ENCODE measurements at regions not wholly inside any gene's neighbourhood (a gene's known extent, or its start where the extent isn't known, plus 50 kb on each side); places are given as distances from the start of the nearest gene placed in this dataset.

DNA sequence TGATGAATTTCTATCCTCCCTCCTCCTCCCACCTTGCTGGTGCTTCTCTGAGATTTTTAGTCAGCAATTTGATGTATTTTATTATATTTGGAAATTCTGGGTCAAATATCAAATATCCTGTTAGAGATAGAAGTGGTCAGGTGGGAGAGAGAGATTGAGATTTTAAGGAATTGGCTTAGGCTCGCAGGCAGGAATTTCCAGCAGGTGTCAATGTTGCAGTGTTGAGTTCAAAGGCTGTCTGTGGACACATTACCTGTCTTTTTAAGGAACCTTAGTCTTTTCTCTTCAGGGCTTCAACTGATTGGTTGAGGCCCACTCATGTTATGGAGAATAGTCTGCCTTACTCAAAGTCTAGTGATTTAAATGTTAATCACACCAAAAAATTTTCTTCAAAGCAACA lies 457.3 kb downstream of the FLRT2 start:
- no peak for DNase-seq
- TF ChIP-seq, protein P1, sequence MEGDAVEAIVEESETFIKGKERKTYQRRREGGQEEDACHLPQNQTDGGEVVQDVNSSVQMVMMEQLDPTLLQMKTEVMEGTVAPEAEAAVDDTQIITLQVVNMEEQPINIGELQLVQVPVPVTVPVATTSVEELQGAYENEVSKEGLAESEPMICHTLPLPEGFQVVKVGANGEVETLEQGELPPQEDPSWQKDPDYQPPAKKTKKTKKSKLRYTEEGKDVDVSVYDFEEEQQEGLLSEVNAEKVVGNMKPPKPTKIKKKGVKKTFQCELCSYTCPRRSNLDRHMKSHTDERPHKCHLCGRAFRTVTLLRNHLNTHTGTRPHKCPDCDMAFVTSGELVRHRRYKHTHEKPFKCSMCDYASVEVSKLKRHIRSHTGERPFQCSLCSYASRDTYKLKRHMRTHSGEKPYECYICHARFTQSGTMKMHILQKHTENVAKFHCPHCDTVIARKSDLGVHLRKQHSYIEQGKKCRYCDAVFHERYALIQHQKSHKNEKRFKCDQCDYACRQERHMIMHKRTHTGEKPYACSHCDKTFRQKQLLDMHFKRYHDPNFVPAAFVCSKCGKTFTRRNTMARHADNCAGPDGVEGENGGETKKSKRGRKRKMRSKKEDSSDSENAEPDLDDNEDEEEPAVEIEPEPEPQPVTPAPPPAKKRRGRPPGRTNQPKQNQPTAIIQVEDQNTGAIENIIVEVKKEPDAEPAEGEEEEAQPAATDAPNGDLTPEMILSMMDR (conservative IDR thresholded peaks at IDR 0.05), result no peak
- TF ChIP-seq EZH2 (IDR thresholded peaks at IDR 0.05; ENCODE audit: low read depth), result no peak
- no peaks in the 10 kb centered on the region for H3K9me2 ChIP-seq (ENCODE audit: insufficient read depth)
- H3K4me2 ChIP-seq, result no peak overlapping the region
- ChIA-PET CTCF (no interaction called here), POLR2A (ENCODE audit: unreplicated experiment) (no interaction called here)
- no peaks in the 10 kb centered on the region for H4K20me1 ChIP-seq (ENCODE audit: insufficient read depth)
- H3K36me3 ChIP-seq (ENCODE audit: low read depth), result no peaks in the 10 kb centered on the region
- H3K27me3 ChIP-seq (ENCODE audit: insufficient read depth, low read depth), result no peaks in the 10 kb centered on the region
- H3K9me3 ChIP-seq (ENCODE audit: insufficient read depth, low read depth), result no peaks in the 10 kb centered on the region
- no TSS peak for BruUV-seq (replicated peaks)
- H3K4me3 ChIP-seq, result no peak overlapping the region
- H3K79me2 ChIP-seq (ENCODE audit: low read depth), result no peaks in the 10 kb centered on the region
- no peaks in the 10 kb centered on the region for H3K4me1 ChIP-seq (replicated peaks; ENCODE audit: insufficient read depth)
- no peak overlapping the region for H3K27ac ChIP-seq
- no peaks in the 10 kb centered on the region for H3F3A ChIP-seq (ENCODE audit: insufficient read depth, low read depth)
- no peak overlapping the region for H2AFZ ChIP-seq
- intact Hi-C loops (cut with micrococcal nuclease; ENCODE audit: unreplicated experiment), result no loop called here

DNA sequence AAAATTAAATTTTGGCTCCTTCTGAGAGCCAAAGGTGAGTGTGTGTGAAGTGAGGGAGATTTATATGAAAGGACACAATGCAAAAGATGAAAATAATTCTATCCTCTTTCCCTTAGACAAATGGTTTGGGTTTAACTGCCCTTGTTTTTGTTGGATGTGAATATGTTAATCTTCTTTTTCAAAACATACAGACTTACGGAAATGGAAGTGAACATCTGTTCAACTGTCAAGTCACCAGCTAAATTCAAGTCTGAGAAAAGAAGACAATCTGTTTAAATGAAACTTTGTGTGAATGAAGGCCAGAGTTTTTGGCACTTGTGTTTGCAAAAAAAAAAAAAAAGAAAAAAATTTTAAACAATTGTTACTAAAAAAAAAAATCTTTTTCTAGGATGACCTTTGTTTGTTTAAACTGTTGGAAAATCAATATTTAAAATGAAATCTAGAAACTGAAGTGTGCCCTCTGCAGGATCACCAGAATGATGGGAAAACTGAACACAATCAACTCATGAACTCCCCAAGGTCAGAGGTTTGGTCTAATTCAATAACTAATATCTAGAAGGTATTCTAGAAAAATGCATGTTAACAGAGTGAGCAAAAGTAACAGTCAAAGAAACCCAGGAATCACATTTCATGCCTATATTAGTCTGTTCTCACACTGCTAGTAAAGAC lies 448.8 kb downstream of the FLRT2 start:
- no peak overlapping the region for H2AFZ ChIP-seq
- H3K36me3 ChIP-seq (ENCODE audit: low read depth), result no peaks in the 10 kb centered on the region
- intact Hi-C loops (cut with micrococcal nuclease; ENCODE audit: unreplicated experiment), result no loop called here
- no peaks in the 10 kb centered on the region for H3K79me2 ChIP-seq (ENCODE audit: low read depth)
- H3K27ac ChIP-seq, result no peak overlapping the region
- CTCF ChIA-PET, result no interaction called here
- no peak overlapping the region for H3K4me2 ChIP-seq
- H3K4me3 ChIP-seq, result no peak overlapping the region
- no peaks in the 10 kb centered on the region for H3F3A ChIP-seq (ENCODE audit: insufficient read depth, low read depth)
- no peaks in the 10 kb centered on the region for H3K9me2 ChIP-seq (ENCODE audit: insufficient read depth)
- no peaks in the 10 kb centered on the region for H3K9me3 ChIP-seq (ENCODE audit: insufficient read depth, low read depth)
- POLR2A ChIA-PET (ENCODE audit: unreplicated experiment), result no interaction called here
- H3K27me3 ChIP-seq (ENCODE audit: insufficient read depth, low read depth), result no peaks in the 10 kb centered on the region
- H3K4me1 ChIP-seq (replicated peaks; ENCODE audit: insufficient read depth), result no peaks in the 10 kb centered on the region
- TF ChIP-seq EZH2 (IDR thresholded peaks at IDR 0.05; ENCODE audit: low read depth), result no peak
- TF ChIP-seq, protein P1 (conservative IDR thresholded peaks at IDR 0.05), result no peak
- DNase-seq, result no peak
- no peaks in the 10 kb centered on the region for H4K20me1 ChIP-seq (ENCODE audit: insufficient read depth)
- BruUV-seq (replicated peaks), result no TSS peak

DNA sequence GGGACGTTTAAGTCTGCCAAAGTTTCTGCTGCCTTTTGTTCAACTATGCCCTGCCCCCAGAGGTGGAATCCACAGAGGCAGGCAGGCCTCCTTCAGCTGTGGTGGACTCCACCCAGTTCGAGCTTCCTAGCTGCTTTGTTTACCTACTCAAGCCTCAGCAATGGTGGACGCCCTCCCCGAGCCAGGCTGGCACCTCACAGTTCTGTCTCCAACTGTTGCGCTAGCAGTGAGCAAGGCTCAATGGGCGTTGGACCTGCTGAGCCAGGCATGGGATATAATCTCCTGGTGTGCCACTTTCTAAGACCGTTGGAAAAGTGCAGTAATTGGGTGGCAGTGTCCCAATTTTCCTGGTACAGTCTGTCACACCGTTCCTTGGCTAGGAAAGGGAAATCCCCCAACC lies 444.7 kb downstream of the FLRT2 start:
- Histone ChIP-seq H3K4me2 (no peak overlapping the region), H3K9me3 (ENCODE audit: insufficient read depth, low read depth) (no peaks in the 10 kb centered on the region), H2AFZ (no peak overlapping the region), H3K4me3 (no peak overlapping the region), H3K36me3 (ENCODE audit: low read depth) (no peaks in the 10 kb centered on the region), H3F3A (ENCODE audit: insufficient read depth, low read depth) (no peaks in the 10 kb centered on the region), H3K27ac (no peak overlapping the region), H3K27me3 (ENCODE audit: insufficient read depth, low read depth) (no peaks in the 10 kb centered on the region), H3K4me1 (replicated peaks; ENCODE audit: insufficient read depth) (no peaks in the 10 kb centered on the region), H3K79me2 (ENCODE audit: low read depth) (no peaks in the 10 kb centered on the region), H3K9me2 (ENCODE audit: insufficient read depth) (no peaks in the 10 kb centered on the region), H4K20me1 (ENCODE audit: insufficient read depth) (no peaks in the 10 kb centered on the region)
- no TSS peak for BruUV-seq (replicated peaks)
- no peak for DNase-seq
- ChIA-PET CTCF (no interaction called here), POLR2A (ENCODE audit: unreplicated experiment) (no interaction called here)
- intact Hi-C loops (cut with micrococcal nuclease; ENCODE audit: unreplicated experiment), result no loop called here
- TF ChIP-seq EZH2 (IDR thresholded peaks at IDR 0.05; ENCODE audit: low read depth), result no peak

DNA sequence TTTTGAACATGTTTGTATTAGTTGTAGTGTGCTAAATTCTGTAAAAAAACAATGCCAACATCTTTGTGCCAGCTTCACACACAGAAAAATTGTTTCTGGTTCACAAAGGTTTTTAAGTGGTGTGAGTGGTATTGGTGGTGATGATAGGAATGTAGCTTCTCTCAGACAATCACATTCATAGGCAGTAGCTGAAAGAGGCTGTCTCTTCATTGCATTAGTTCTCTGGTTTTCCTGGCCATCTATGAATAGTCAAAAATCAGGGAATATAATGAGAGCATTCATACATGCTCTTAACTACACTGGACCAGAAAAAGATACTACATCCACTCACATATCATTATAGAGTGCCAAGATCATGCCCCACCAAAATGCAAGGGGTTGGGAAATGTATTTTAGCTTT lies 433.5 kb downstream of the FLRT2 start:
- POLR2A ChIA-PET (ENCODE audit: unreplicated experiment), result no interaction called here

More for the DNA sequence above, 433.5 kb downstream of the FLRT2 start:
- BruUV-seq (replicated peaks), result no TSS peak
- H3K9me3 ChIP-seq (ENCODE audit: insufficient read depth, low read depth), result no peaks in the 10 kb centered on the region
- no peaks in the 10 kb centered on the region for H4K20me1 ChIP-seq (ENCODE audit: insufficient read depth)
- CTCF ChIA-PET, result no interaction called here
- H3F3A ChIP-seq (ENCODE audit: insufficient read depth, low read depth), result no peaks in the 10 kb centered on the region
- no peak overlapping the region for H3K27ac ChIP-seq
- no peak overlapping the region for H2AFZ ChIP-seq
- no peaks in the 10 kb centered on the region for H3K9me2 ChIP-seq (ENCODE audit: insufficient read depth)
- intact Hi-C loops (cut with micrococcal nuclease; ENCODE audit: unreplicated experiment), result no loop called here
- DNase-seq, result no peak
- no peak overlapping the region for H3K4me2 ChIP-seq
- TF ChIP-seq EZH2 (IDR thresholded peaks at IDR 0.05; ENCODE audit: low read depth), result no peak
- TF ChIP-seq, protein P1 (conservative IDR thresholded peaks at IDR 0.05), result no peak
- no peaks in the 10 kb centered on the region for H3K4me1 ChIP-seq (replicated peaks; ENCODE audit: insufficient read depth)
- H3K79me2 ChIP-seq (ENCODE audit: low read depth), result no peaks in the 10 kb centered on the region
- H3K4me3 ChIP-seq, result no peak overlapping the region
- no peaks in the 10 kb centered on the region for H3K36me3 ChIP-seq (ENCODE audit: low read depth)
- no peaks in the 10 kb centered on the region for H3K27me3 ChIP-seq (ENCODE audit: insufficient read depth, low read depth)

Measured in PC-9 (cell line).